HL-60 (cell line): ENCODE measurements at regions not wholly inside any gene's neighbourhood (a gene's known extent, or its start where the extent isn't known, plus 50 kb on each side); places are given as distances from the start of the nearest gene placed in this dataset.

Source experiments
- DNase-seq, 2 experiments: peaks; one replicate each; pipeline ENCODE4 v3.0.0-alpha.2; 2010 to 2020; ENCODE audit warnings: low read depth in 1 of 2, low spot score in 1 of 2
- H3K27ac ChIP-seq: fragments of 250-450 bp; sonication (Bioruptor Pico); replicated peaks from 2 replicates; pipeline ENCODE4 v1.5.1; 2020; ENCODE audit warnings: mild to moderate bottlenecking, moderate library complexity
- H3K27me3 ChIP-seq: fragments of 250-450 bp; sonication (Bioruptor Pico); 2 replicates; pipeline ENCODE4 v1.5.1; 2021; ENCODE audit warnings: mild to moderate bottlenecking, moderate library complexity; ENCODE audit not compliant: insufficient read depth, poor library complexity, severe bottlenecking
- H3K4me3 ChIP-seq: replicated peaks from 2 replicates; pipeline ENCODE4 v1.5.1; 2011; ENCODE audit warnings: mild to moderate bottlenecking, control low read depth, low read length; ENCODE audit not compliant: insufficient read depth
- GABPA ChIP-seq: IDR thresholded peaks from 2 replicates; pipeline ENCODE4 v1.6.1; 2012; ENCODE audit warnings: low read depth
- POLR2AphosphoS5 ChIP-seq: IDR thresholded peaks from 2 replicates; pipeline ENCODE4 v1.6.1; 2012; ENCODE audit warnings: low read depth
- SPI1 ChIP-seq: IDR thresholded peaks from 2 replicates; pipeline ENCODE4 v1.6.1; 2012; ENCODE audit warnings: low read depth, mild to moderate bottlenecking, borderline replicate concordance
- TF ChIP-seq, protein P1 (sequence below): IDR thresholded peaks from 2 replicates; pipeline ENCODE4 v1.6.1; 2012; ENCODE audit warnings: low read depth; ENCODE audit not compliant: insufficient replicate concordance
- TF ChIP-seq, protein P2 (sequence below): IDR thresholded peaks from one replicate; pipeline ENCODE4 v1.5.1; 2011; ENCODE audit warnings: low read length, control low read depth, inconsistent platforms; ENCODE audit not compliant: insufficient read depth

GRCh38 chr2:53096351-53096750 is 671.3 kb upstream of the CHAC2 start:
- no peak for DNase-seq
- H3K4me3 ChIP-seq: no peak overlapping the region
- no peaks in the 10 kb centered on the region for H3K27me3 ChIP-seq
- TF ChIP-seq, protein P1, sequence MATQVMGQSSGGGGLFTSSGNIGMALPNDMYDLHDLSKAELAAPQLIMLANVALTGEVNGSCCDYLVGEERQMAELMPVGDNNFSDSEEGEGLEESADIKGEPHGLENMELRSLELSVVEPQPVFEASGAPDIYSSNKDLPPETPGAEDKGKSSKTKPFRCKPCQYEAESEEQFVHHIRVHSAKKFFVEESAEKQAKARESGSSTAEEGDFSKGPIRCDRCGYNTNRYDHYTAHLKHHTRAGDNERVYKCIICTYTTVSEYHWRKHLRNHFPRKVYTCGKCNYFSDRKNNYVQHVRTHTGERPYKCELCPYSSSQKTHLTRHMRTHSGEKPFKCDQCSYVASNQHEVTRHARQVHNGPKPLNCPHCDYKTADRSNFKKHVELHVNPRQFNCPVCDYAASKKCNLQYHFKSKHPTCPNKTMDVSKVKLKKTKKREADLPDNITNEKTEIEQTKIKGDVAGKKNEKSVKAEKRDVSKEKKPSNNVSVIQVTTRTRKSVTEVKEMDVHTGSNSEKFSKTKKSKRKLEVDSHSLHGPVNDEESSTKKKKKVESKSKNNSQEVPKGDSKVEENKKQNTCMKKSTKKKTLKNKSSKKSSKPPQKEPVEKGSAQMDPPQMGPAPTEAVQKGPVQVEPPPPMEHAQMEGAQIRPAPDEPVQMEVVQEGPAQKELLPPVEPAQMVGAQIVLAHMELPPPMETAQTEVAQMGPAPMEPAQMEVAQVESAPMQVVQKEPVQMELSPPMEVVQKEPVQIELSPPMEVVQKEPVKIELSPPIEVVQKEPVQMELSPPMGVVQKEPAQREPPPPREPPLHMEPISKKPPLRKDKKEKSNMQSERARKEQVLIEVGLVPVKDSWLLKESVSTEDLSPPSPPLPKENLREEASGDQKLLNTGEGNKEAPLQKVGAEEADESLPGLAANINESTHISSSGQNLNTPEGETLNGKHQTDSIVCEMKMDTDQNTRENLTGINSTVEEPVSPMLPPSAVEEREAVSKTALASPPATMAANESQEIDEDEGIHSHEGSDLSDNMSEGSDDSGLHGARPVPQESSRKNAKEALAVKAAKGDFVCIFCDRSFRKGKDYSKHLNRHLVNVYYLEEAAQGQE: no peak
- TF ChIP-seq SPI1 (no peak), GABPA (no peak), POLR2AphosphoS5 (no peak)
- TF ChIP-seq, protein P2, sequence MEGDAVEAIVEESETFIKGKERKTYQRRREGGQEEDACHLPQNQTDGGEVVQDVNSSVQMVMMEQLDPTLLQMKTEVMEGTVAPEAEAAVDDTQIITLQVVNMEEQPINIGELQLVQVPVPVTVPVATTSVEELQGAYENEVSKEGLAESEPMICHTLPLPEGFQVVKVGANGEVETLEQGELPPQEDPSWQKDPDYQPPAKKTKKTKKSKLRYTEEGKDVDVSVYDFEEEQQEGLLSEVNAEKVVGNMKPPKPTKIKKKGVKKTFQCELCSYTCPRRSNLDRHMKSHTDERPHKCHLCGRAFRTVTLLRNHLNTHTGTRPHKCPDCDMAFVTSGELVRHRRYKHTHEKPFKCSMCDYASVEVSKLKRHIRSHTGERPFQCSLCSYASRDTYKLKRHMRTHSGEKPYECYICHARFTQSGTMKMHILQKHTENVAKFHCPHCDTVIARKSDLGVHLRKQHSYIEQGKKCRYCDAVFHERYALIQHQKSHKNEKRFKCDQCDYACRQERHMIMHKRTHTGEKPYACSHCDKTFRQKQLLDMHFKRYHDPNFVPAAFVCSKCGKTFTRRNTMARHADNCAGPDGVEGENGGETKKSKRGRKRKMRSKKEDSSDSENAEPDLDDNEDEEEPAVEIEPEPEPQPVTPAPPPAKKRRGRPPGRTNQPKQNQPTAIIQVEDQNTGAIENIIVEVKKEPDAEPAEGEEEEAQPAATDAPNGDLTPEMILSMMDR: no peak
- H3K27ac ChIP-seq: no peak overlapping the region

DNA sequence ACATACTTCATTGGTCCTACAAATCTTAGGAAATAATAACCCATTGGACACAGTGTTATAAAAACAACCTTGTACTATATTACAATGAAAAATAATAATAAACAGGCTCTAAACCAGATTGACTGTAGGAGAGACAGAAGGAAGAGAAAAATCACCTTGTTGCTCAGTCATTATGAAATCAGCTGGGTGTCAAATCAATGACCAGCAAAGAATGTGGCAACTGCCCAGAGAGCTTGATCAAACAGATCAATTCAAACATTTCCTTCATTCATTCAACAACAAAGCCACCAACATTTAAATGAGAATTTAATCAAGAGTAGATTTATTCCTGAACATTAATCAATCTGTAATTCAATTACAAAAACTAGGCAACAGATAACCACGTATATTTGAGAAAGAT is 671.9 kb upstream of the CHAC2 start:
- Histone ChIP-seq H3K4me3 (no peak overlapping the region), H3K27ac (no peak overlapping the region), H3K27me3 (no peaks in the 10 kb centered on the region)
- TF ChIP-seq POLR2AphosphoS5 (no peak), GABPA (no peak), SPI1 (no peak)
- DNase-seq: no peak

GRCh38 chr2:53095227-53095626 is 672.4 kb upstream of the CHAC2 start:
- Histone ChIP-seq H3K27me3 (no peaks in the 10 kb centered on the region), H3K27ac (no peak overlapping the region), H3K4me3 (no peak overlapping the region)
- TF ChIP-seq POLR2AphosphoS5 (no peak), GABPA (no peak), SPI1 (no peak)
- TF ChIP-seq, protein P1: no peak
- TF ChIP-seq, protein P2: no peak
- DNase-seq: no peak

DNA sequence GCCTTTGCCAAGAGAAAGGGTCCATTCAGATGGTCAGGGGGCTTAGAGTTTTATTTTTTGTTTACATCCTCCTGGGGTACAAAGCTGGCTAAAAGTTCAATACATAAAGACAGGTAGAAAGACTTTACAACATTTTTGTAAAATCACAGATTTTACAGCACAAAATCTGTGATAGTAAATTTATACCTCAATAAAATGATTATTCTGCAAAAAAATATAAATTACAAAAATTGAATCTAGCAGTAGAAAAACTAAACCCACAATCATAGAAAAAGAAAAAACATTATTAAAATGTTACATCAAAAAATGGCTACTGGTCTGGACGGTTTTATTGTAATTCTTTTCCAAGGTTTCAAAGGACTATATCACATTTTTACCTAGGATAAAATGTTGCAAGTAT is 674.2 kb upstream of the CHAC2 start:
- no peak for TF ChIP-seq POLR2AphosphoS5
- H3K27ac ChIP-seq: no peak overlapping the region
- no peak for DNase-seq
- H3K4me3 ChIP-seq: no peak overlapping the region
- H3K27me3 ChIP-seq: no peaks in the 10 kb centered on the region

- no peak for DNase-seq
- Histone ChIP-seq H3K27ac (no peak overlapping the region), H3K4me3 (no peak overlapping the region), H3K27me3 (no peaks in the 10 kb centered on the region)
- TF ChIP-seq POLR2AphosphoS5 (no peak), SPI1 (no peak)
- TF ChIP-seq, protein P2: no peak
- TF ChIP-seq, protein P1: no peak
These were observed 676.4 kb upstream of the CHAC2 start for GRCh38 chr2:53091183-53091582.
